ENCODE measurements at regions not wholly inside any gene's neighbourhood (a gene's known extent, or its start where the extent isn't known, plus 50 kb on each side); places are given as distances from the start of the nearest gene placed in this dataset.

GRCh38 chr1:239662950-239663349 lies 276.6 kb downstream of the CHRM3 start:
- Histone ChIP-seq H2BK12ac (ENCODE audit: low read depth, low read length) (no peak overlapping the region), H2AK5ac (ENCODE audit: low read depth, low read length) (no peak overlapping the region), H3K56ac (replicated peaks; ENCODE audit: insufficient read length, low read depth, low read length) (no peak overlapping the region), H4K91ac (replicated peaks; ENCODE audit: insufficient read length, low read length) (no peak overlapping the region), H3K4me3 (ENCODE audit: extremely low read depth in 1 of 4, insufficient read depth in 2 of 4, low read depth in 3 of 4, low read length in 4 of 4) (no peak overlapping the region), H2BK5ac (ENCODE audit: low read depth, low read length) (no peak overlapping the region), H3K36me3 (ENCODE audit: control insufficient read depth in 2 of 4, insufficient read depth in 4 of 4, low read length in 3 of 4) (no peaks in the 10 kb centered on the region), H3K23me2 (ENCODE audit: low read depth, low read length) (no peaks in the 10 kb centered on the region), H3K9ac (replicated peaks in 1 of 4; ENCODE audit: extremely low read depth in 1 of 4, low read depth in 3 of 4, low read length in 3 of 4) (no peak overlapping the region), H2BK120ac (replicated peaks; ENCODE audit: low read depth, low read length) (no peak overlapping the region), H3K27ac (ENCODE audit: low read depth, low read length) (no peak overlapping the region), H2AFZ (ENCODE audit: low read length) (no peak overlapping the region), H2BK15ac (ENCODE audit: low read length) (no peak overlapping the region), H3K23ac (ENCODE audit: insufficient read length) (no peak overlapping the region), H3K4me2 (ENCODE audit: insufficient read depth in 1 of 2, low read depth in 2 of 2, low read length in 2 of 2) (no peak overlapping the region), H4K8ac (ENCODE audit: extremely low read depth, insufficient read depth, low read length) (no peak overlapping the region), H3K4ac (replicated peaks; ENCODE audit: insufficient read length, low read depth, low read length) (no peak overlapping the region), H3K79me1 (ENCODE audit: low read depth, low read length) (no peaks in the 10 kb centered on the region), H3K27me3 (replicated peaks in 1 of 4; ENCODE audit: control insufficient read depth in 3 of 4, extremely low read depth in 1 of 4, insufficient read depth in 3 of 4, low read length in 3 of 4) (no peaks in the 10 kb centered on the region), H3K9me3 (ENCODE audit: insufficient read depth in 2 of 2, low read depth in 1 of 2, low read length in 1 of 2) (no peaks in the 10 kb centered on the region), H2BK20ac (ENCODE audit: low read length) (no peak overlapping the region), H3K79me2 (ENCODE audit: control insufficient read depth in 1 of 2, insufficient read depth in 2 of 2, low read length in 2 of 2) (no peaks in the 10 kb centered on the region), H3K18ac (ENCODE audit: extremely low read depth, low read length) (no peak overlapping the region), H4K20me1 (replicated peaks in 1 of 2; ENCODE audit: control insufficient read depth in 1 of 2, insufficient read depth in 2 of 2, low read length in 2 of 2) (no peaks in the 10 kb centered on the region), H3K14ac (ENCODE audit: insufficient read length) (no peak overlapping the region), H4K5ac (ENCODE audit: insufficient read length, low read depth, low read length) (no peak overlapping the region), H3K4me1 (replicated peaks in 1 of 4; ENCODE audit: control insufficient read depth in 3 of 4, insufficient read depth in 4 of 4, low read length in 3 of 4) (no peaks in the 10 kb centered on the region; a peak in 1 of 7 replicates)
- CTCF ChIA-PET (ENCODE audit: partially characterized antibody), result interaction anchor here (1.2 kb wide), 1 partner anchor 14 kb away, joined by 4 read pairs; no protein-coding TSS in a partner anchor
- 100% methylated on average over 3 of the region's 3 CpGs; no CpG with 5 or more reads in 1 of the 2 experiments for WGBS, 2 experiments (ENCODE audit: extremely low coverage in 1 of 2, insufficient coverage in 1 of 2, insufficient read length in 1 of 2, insufficient replicate concordance in 2 of 2, low coverage in 1 of 2, low lambda C conversion rate in 2 of 2, missing lambda C conversion rate in 1 of 2)
- DNase-seq (ENCODE audit: low read depth in 1 of 2, low spot score in 2 of 2), result no peak
- POLR2A ChIA-PET (ENCODE audit: partially characterized antibody), result no interaction called here
- FAIRE-seq, result no peak
- TF ChIP-seq, protein P1, sequence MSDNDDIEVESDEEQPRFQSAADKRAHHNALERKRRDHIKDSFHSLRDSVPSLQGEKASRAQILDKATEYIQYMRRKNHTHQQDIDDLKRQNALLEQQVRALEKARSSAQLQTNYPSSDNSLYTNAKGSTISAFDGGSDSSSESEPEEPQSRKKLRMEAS (IDR thresholded peaks at IDR 0.05), result no peak
- TF ChIP-seq, protein P2, sequence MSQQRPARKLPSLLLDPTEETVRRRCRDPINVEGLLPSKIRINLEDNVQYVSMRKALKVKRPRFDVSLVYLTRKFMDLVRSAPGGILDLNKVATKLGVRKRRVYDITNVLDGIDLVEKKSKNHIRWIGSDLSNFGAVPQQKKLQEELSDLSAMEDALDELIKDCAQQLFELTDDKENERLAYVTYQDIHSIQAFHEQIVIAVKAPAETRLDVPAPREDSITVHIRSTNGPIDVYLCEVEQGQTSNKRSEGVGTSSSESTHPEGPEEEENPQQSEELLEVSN (IDR thresholded peaks at IDR 0.05), result no peak
- TF ChIP-seq SUZ12 (IDR thresholded peaks at IDR 0.05; ENCODE audit: low read length), result no peak
- TF ChIP-seq SP2 (IDR thresholded peaks at IDR 0.05; ENCODE audit: low read length), result no peak
- no peak for TF ChIP-seq BRCA1 (IDR thresholded peaks at IDR 0.05; ENCODE audit: low read depth, low read length)
- TF ChIP-seq EP300 (IDR thresholded peaks at IDR 0.05; ENCODE audit: borderline replicate concordance in 1 of 2, low read depth in 2 of 2, low read length in 2 of 2), result no peak
- TF ChIP-seq TAF7 (optimal IDR thresholded peaks at IDR 0.05; ENCODE audit: borderline replicate concordance, low read depth, low read length), result no peak
- no peak for TF ChIP-seq ATF3 (IDR thresholded peaks at IDR 0.05; ENCODE audit: insufficient read depth, low read depth, low read length)
- no peak for TF ChIP-seq TCF12 (IDR thresholded peaks at IDR 0.05; ENCODE audit: low read depth, low read length)
- no peak for TF ChIP-seq KDM1A (IDR thresholded peaks at IDR 0.05; ENCODE audit: borderline replicate concordance, low read length)
- TF ChIP-seq RNF2 (IDR thresholded peaks at IDR 0.05; ENCODE audit: borderline replicate concordance, low read depth, low read length, missing control alignments, poor library complexity, severe bottlenecking), result no peak
- TF ChIP-seq FOSL1 (IDR thresholded peaks at IDR 0.05; ENCODE audit: insufficient read depth, low read depth, low read length), result no peak
- no peak for TF ChIP-seq MAFK (IDR thresholded peaks at IDR 0.05; ENCODE audit: low read depth, low read length)

Data from H1 (cell line).